HG03342 (cell line): ENCODE measurements at regions not wholly inside any gene's neighbourhood (a gene's known extent, or its start where the extent isn't known, plus 50 kb on each side); places are given as distances from the start of the nearest gene placed in this dataset.
"Not testable (repeated sequence)": the region's sequence is repeated elsewhere in the genome, so short reads cannot be mapped to it uniquely, and the experiment has no call there.

ENCODE experiments used
- ATAC-seq: cut with Tn5 transposase; IDR thresholded peaks from one replicate; pipeline ENCODE4 v1.9.1; 2021; ENCODE audit warnings: mild to moderate bottlenecking, moderate library complexity; ENCODE audit not compliant: unreplicated experiment

GRCh38 chr18:55763298-55763697 is 175.3 kb upstream of the TCF4 start:
- ATAC-seq = no peak

GRCh38 chr18:55762424-55762823 is 174.4 kb upstream of the TCF4 start:
- no peak for ATAC-seq

- no peak for ATAC-seq
Observed at GRCh38 chr18:55753643-55754263, 165.8 kb upstream of the TCF4 start.

- no peak for ATAC-seq
Observed at GRCh38 chr18:55751476-55751875, 163.5 kb upstream of the TCF4 start.

- no peak for ATAC-seq
Observed at GRCh38 chr18:55748227-55748738, 160.3 kb upstream of the TCF4 start.

GRCh38 chr18:55744206-55744605 is 156.2 kb upstream of the TCF4 start:
- ATAC-seq = no peak

- no peak for ATAC-seq
Observed at GRCh38 chr18:55743736-55744135, 155.7 kb upstream of the TCF4 start.

GRCh38 chr18:55743133-55743532 is 155.1 kb upstream of the TCF4 start:
- no peak for ATAC-seq

- ATAC-seq = no peak
Observed at GRCh38 chr18:55739488-55739887, 151.5 kb upstream of the TCF4 start.

- ATAC-seq = no peak
Observed at GRCh38 chr18:55738483-55739114, 150.6 kb upstream of the TCF4 start.

- ATAC-seq = no peak
Observed at GRCh38 chr18:55737781-55738468, 149.9 kb upstream of the TCF4 start.

GRCh38 chr18:55737266-55737665 is 149.3 kb upstream of the TCF4 start:
- no peak for ATAC-seq

- no peak for ATAC-seq
Observed at GRCh38 chr18:55735969-55736368, 148.0 kb upstream of the TCF4 start.

GRCh38 chr18:55735199-55735855 is 147.3 kb upstream of the TCF4 start:
- no peak for ATAC-seq

GRCh38 chr18:55732227-55733106 is 144.5 kb upstream of the TCF4 start:
- ATAC-seq = no peak

GRCh38 chr18:55731594-55732042 is 143.6 kb upstream of the TCF4 start:
- peak; percentile 46 for ATAC-seq

- not testable (repeated sequence) for ATAC-seq
Observed at GRCh38 chr18:55721006-55721405, 133.0 kb upstream of the TCF4 start.

- ATAC-seq = no peak
Observed at GRCh38 chr18:55713707-55714106, 125.7 kb upstream of the TCF4 start.

- ATAC-seq = no peak
Observed at GRCh38 chr18:55706898-55707297, 118.9 kb upstream of the TCF4 start.

- no peak for ATAC-seq
Observed at GRCh38 chr18:55699233-55699765, 111.3 kb upstream of the TCF4 start.
